MM.1S (cell line): ENCODE measurements at regions not wholly inside any gene's neighbourhood (a gene's known extent, or its start where the extent isn't known, plus 50 kb on each side); places are given as distances from the start of the nearest gene placed in this dataset.

Source experiments
- DNase-seq: peaks from one replicate; pipeline ENCODE4 v3.0.0-alpha.2; 2015
- H2AFZ ChIP-seq: fragments of 300-600 bp; sonication (generic); 2 replicates; pipeline ENCODE4 v1.6.0; 2016; ENCODE audit warnings: antibody characterized with exemption, low read length
- H3F3A ChIP-seq: fragments of 300-600 bp; sonication (generic); 2 replicates; pipeline ENCODE4 v1.6.1; 2016; ENCODE audit warnings: mild to moderate bottlenecking, antibody characterized with exemption, low read length, moderate library complexity, mixed read lengths; ENCODE audit not compliant: insufficient read depth
- H3K27ac ChIP-seq: fragments of 300-600 bp; sonication (generic); 2 replicates; pipeline ENCODE4 v1.5.1; 2016; ENCODE audit warnings: mild to moderate bottlenecking, low read length
- H3K27me3 ChIP-seq: fragments of 300-600 bp; sonication (generic); replicated peaks from 2 replicates; pipeline ENCODE4 v1.6.0; 2016; ENCODE audit warnings: low read length; ENCODE audit not compliant: insufficient read depth
- H3K36me3 ChIP-seq: fragments of 300-600 bp; sonication (generic); replicated peaks from 2 replicates; pipeline ENCODE4 v1.6.1; 2016; ENCODE audit warnings: mild to moderate bottlenecking, low read length, mixed read lengths; ENCODE audit not compliant: insufficient read depth
- H3K4me1 ChIP-seq: fragments of 300-600 bp; sonication (generic); 2 replicates; pipeline ENCODE4 v1.6.1; 2016; ENCODE audit warnings: low read length, mixed read lengths
- H3K4me2 ChIP-seq: fragments of 300-600 bp; sonication (generic); 2 replicates; pipeline ENCODE4 v1.6.0; 2016; ENCODE audit warnings: low read depth, low read length
- H3K4me3 ChIP-seq: fragments of 300-600 bp; sonication (generic); 2 replicates; pipeline ENCODE4 v1.5.1; 2016; ENCODE audit warnings: low read length, mixed read lengths
- H3K79me2 ChIP-seq: fragments of 300-600 bp; sonication (generic); 2 replicates; pipeline ENCODE4 v1.6.1; 2016; ENCODE audit warnings: mixed run types, low read length, mixed read lengths
- H3K9ac ChIP-seq: fragments of 300-600 bp; sonication (generic); 2 replicates; pipeline ENCODE4 v1.6.1; 2016; ENCODE audit warnings: low read length, mixed read lengths
- H3K9me2 ChIP-seq: fragments of 300-600 bp; sonication (generic); replicated peaks from 2 replicates; pipeline ENCODE4 v1.6.1; 2016; ENCODE audit warnings: mild to moderate bottlenecking, low read length, mixed read lengths; ENCODE audit not compliant: insufficient read depth
- H3K9me3 ChIP-seq: fragments of 300-600 bp; sonication (generic); replicated peaks from 2 replicates; pipeline ENCODE4 v1.6.1; 2016; ENCODE audit warnings: mild to moderate bottlenecking, low read length, mixed read lengths; ENCODE audit not compliant: insufficient read depth
- H4K20me1 ChIP-seq: fragments of 300-600 bp; sonication (generic); 2 replicates; pipeline ENCODE4 v1.6.1; 2016; ENCODE audit warnings: mild to moderate bottlenecking, low read length, moderate library complexity, mixed read lengths; ENCODE audit not compliant: insufficient read depth
- CTCF ChIP-seq: fragments of 300-600 bp; sonication (generic); IDR thresholded peaks from 2 replicates; pipeline ENCODE4 v1.5.1; 2016; ENCODE audit warnings: antibody characterized with exemption, low read length, mixed read lengths
- EZH2 ChIP-seq: fragments of 300-600 bp; sonication (generic); optimal IDR thresholded peaks from 2 replicates; pipeline ENCODE3; 2017; ENCODE audit warnings: low read depth, mild to moderate bottlenecking, antibody characterized with exemption, low read length, mixed read lengths
- EZH2phosphoT487 ChIP-seq: fragments of 300-600 bp; sonication (generic); IDR thresholded peaks from 2 replicates; pipeline ENCODE4 v1.6.1; 2018; ENCODE audit warnings: antibody characterized with exemption, low read length

- H4K20me1 ChIP-seq = no peaks in the 10 kb centered on the region
- no peak overlapping the region for H3K4me2 ChIP-seq
- H3F3A ChIP-seq = no peaks in the 10 kb centered on the region
- no peak overlapping the region for H3K27ac ChIP-seq
- no peak overlapping the region for H3K9ac ChIP-seq
- no peaks in the 10 kb centered on the region for H3K9me3 ChIP-seq
- no peak for DNase-seq
- no peaks in the 10 kb centered on the region for H3K36me3 ChIP-seq
- no peaks in the 10 kb centered on the region for H3K9me2 ChIP-seq
- no peak overlapping the region for H2AFZ ChIP-seq
- H3K79me2 ChIP-seq = no peaks in the 10 kb centered on the region
- H3K27me3 ChIP-seq = no peaks in the 10 kb centered on the region
- TF ChIP-seq EZH2phosphoT487 (no peak), CTCF (no peak), EZH2 (no peak)
- H3K4me1 ChIP-seq = no peaks in the 10 kb centered on the region
- no peak overlapping the region for H3K4me3 ChIP-seq
These were observed 1367.2 kb downstream of the EFNB2 start for GRCh38 chr13:105168295-105168694.

GRCh38 chr13:105167385-105167784 is 1368.1 kb downstream of the EFNB2 start:
- Histone ChIP-seq H3K9me2 (no peaks in the 10 kb centered on the region), H3K27ac (no peak overlapping the region), H4K20me1 (no peaks in the 10 kb centered on the region), H3K27me3 (no peaks in the 10 kb centered on the region), H3K4me3 (no peak overlapping the region), H3K36me3 (no peaks in the 10 kb centered on the region), H2AFZ (no peak overlapping the region), H3K9ac (no peak overlapping the region), H3K79me2 (no peaks in the 10 kb centered on the region), H3K4me1 (no peaks in the 10 kb centered on the region), H3F3A (no peaks in the 10 kb centered on the region), H3K4me2 (no peak overlapping the region), H3K9me3 (no peaks in the 10 kb centered on the region)
- no peak for DNase-seq
- TF ChIP-seq CTCF (no peak), EZH2phosphoT487 (no peak), EZH2 (no peak)

- Histone ChIP-seq H3K36me3 (no peaks in the 10 kb centered on the region), H3K9ac (no peak overlapping the region), H3K9me2 (no peaks in the 10 kb centered on the region), H3K79me2 (no peaks in the 10 kb centered on the region), H3K27ac (no peak overlapping the region), H3K9me3 (no peaks in the 10 kb centered on the region), H3K4me2 (0 out of 2 replicates have a peak overlapping the region, but pooled peaks have one; percentile 1), H3F3A (no peaks in the 10 kb centered on the region), H4K20me1 (no peaks in the 10 kb centered on the region), H3K4me1 (no peaks in the 10 kb centered on the region), H2AFZ (no peak overlapping the region), H3K4me3 (no peak overlapping the region), H3K27me3 (no peaks in the 10 kb centered on the region)
- TF ChIP-seq EZH2 (no peak), CTCF (0 out of 2 replicates have a peak, but pooled peaks have one; percentile 9)
- DNase-seq = peak; percentile 85
These were observed 1369.9 kb downstream of the EFNB2 start for GRCh38 chr13:105165449-105166125.
